Endothelial cell of umbilical vein (primary cell): ENCODE measurements at regions not wholly inside any gene's neighbourhood (a gene's known extent, or its start where the extent isn't known, plus 50 kb on each side); places are given as distances from the start of the nearest gene placed in this dataset.

Experiments used
- EZH2 ChIP-seq: IDR thresholded peaks from 2 replicates; pipeline ENCODE4 v1.6.1; 2012; ENCODE audit warnings: borderline replicate concordance, low read depth, mild to moderate bottlenecking, moderate library complexity, low read length, inconsistent platforms; ENCODE audit not compliant: severe bottlenecking
- GATA2 ChIP-seq: IDR thresholded peaks from 2 replicates; pipeline ENCODE4 v1.7.0; 2011; ENCODE audit warnings: low read depth, mild to moderate bottlenecking, moderate library complexity, mixed read lengths, low read length; ENCODE audit not compliant: insufficient read length, insufficient read depth
- POLR2A ChIP-seq: IDR thresholded peaks from 2 replicates; pipeline ENCODE4 v1.6.1; 2012; ENCODE audit warnings: low read depth, mild to moderate bottlenecking, control low read depth, low read length
- POLR2AphosphoS5 ChIP-seq: IDR thresholded peaks from 2 replicates; pipeline ENCODE4 v1.6.1; 2012; ENCODE audit warnings: low read depth, mild to moderate bottlenecking, control low read depth, low read length, moderate library complexity; ENCODE audit not compliant: insufficient read depth
- TF ChIP-seq, protein P1 (sequence below), 2 donors: IDR thresholded peaks; 1 replicate in 1 of 2; 2 replicates in 1 of 2; pipeline ENCODE4 v1.5.1; 2011; ENCODE audit warnings: low read length in 2 of 2, mild to moderate bottlenecking in 2 of 2, moderate library complexity in 2 of 2, control low read depth in 1 of 2, inconsistent platforms in 1 of 2, low read depth in 1 of 2; ENCODE audit not compliant: insufficient read depth in 1 of 2; ENCODE audit errors: extremely low read depth in 1 of 2
- TF ChIP-seq, protein P2 (sequence below): IDR thresholded peaks from 2 replicates; pipeline ENCODE4 v1.6.1; 2011; ENCODE audit not compliant: insufficient read depth, insufficient read length

DNA sequence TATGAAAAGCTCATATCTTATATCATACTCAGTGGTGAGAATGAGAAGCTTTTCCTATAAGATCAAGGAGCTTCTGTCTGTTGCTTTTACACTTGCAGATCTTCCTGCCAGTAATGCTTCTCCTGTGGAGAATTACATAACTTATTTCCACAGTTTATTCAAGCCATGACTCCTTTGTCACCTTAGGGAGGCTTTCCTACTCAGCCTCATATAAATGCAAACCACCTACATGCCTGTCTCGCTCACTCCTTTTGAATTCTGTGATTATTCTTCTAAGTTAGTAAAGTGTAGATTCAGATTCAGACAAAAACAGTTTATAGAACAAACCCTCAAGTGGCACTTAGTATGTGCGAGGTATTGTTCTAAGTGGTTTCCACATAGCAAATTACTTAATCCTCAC, 716.1 kb upstream of the ANO3 start:
- TF ChIP-seq, protein P1, sequence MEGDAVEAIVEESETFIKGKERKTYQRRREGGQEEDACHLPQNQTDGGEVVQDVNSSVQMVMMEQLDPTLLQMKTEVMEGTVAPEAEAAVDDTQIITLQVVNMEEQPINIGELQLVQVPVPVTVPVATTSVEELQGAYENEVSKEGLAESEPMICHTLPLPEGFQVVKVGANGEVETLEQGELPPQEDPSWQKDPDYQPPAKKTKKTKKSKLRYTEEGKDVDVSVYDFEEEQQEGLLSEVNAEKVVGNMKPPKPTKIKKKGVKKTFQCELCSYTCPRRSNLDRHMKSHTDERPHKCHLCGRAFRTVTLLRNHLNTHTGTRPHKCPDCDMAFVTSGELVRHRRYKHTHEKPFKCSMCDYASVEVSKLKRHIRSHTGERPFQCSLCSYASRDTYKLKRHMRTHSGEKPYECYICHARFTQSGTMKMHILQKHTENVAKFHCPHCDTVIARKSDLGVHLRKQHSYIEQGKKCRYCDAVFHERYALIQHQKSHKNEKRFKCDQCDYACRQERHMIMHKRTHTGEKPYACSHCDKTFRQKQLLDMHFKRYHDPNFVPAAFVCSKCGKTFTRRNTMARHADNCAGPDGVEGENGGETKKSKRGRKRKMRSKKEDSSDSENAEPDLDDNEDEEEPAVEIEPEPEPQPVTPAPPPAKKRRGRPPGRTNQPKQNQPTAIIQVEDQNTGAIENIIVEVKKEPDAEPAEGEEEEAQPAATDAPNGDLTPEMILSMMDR (IDR thresholded peaks at IDR 0.05; ENCODE audit: extremely low read depth in 1 of 2, insufficient read depth in 1 of 2, low read depth in 1 of 2, low read length in 2 of 2): no peak
- TF ChIP-seq, protein P2, sequence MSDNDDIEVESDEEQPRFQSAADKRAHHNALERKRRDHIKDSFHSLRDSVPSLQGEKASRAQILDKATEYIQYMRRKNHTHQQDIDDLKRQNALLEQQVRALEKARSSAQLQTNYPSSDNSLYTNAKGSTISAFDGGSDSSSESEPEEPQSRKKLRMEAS: no peak
- TF ChIP-seq POLR2AphosphoS5: no peak
- TF ChIP-seq EZH2: no peak
- no peak for TF ChIP-seq POLR2A
- no peak for TF ChIP-seq GATA2
